HepG2 (cell line): ENCODE measurements at regions not wholly inside any gene's neighbourhood (a gene's known extent, or its start where the extent isn't known, plus 50 kb on each side); places are given as distances from the start of the nearest gene placed in this dataset.

Source experiments
- ATAC-seq: fragments of 200-7000 bp; cut with Tn5 transposase; 3 replicates; pipeline ENCODE4 v1.9.1; 2020; ENCODE audit warnings: mild to moderate bottlenecking, moderate library complexity
- BruUV-seq: library from RNA; stranded (reverse); fragments of 400-500 nt; replicated peaks from 2 replicates; lab custom pipeline; 2021; lab: Mats Ljungman, UMichigan
- CTCF ChIA-PET: fragments of 300-600 bp; formaldehyde crosslinking; extraction: SDS; loops from one replicate; lab custom pipeline; 2021; ENCODE audit warnings: low total read pairs, inconsistent platforms, low intra/inter-chr PET ratio; lab: Yijun Ruan, JAX
- POLR2A ChIA-PET: fragments of 350-600 bp; sonication (Branson Sonifier 250); formaldehyde crosslinking; loops from one replicate; lab custom pipeline; 2020; ENCODE audit warnings: antibody characterized with exemption, inconsistent platforms; lab: Yijun Ruan, JAX
- DNase-seq: peaks from one replicate; pipeline ENCODE4 v3.0.0-alpha.2; 2015; ENCODE audit warnings: low spot score
- FAIRE-seq: peaks from 3 replicates; lab custom pipeline; 2011; peaks lifted over from hg19 to GRCh38; lab: Jason Lieb, UNC
- H2AFZ ChIP-seq: one replicate; pipeline ENCODE4 v1.6.1; 2011; ENCODE audit warnings: low read length, inconsistent platforms
- H3K27ac ChIP-seq: fragments of 300-600 bp; 3 replicates; pipeline ENCODE4 v1.8.0; 2011; ENCODE audit warnings: mixed run types, mild to moderate bottlenecking, mixed read lengths, low read length, inconsistent platforms; ENCODE audit not compliant: insufficient read depth; ENCODE audit errors: extremely low read length
- H3K27me3 ChIP-seq, 2 experiments: fragments of 200-600 bp in 1 of 2; 2 replicates in 1 of 2; 3 replicates in 1 of 2; pipeline versions ENCODE4 v1.6.0 to v1.8.0; 2011; ENCODE audit warnings: low read length in 2 of 2, mild to moderate bottlenecking in 2 of 2, moderate library complexity in 2 of 2, inconsistent platforms in 1 of 2; ENCODE audit not compliant: insufficient read depth in 2 of 2, control insufficient read depth in 1 of 2
- H3K36me3 ChIP-seq, 2 experiments: fragments of 200-600 bp in 1 of 2; replicated peaks in 1 of 2; 2 replicates in 1 of 2; 3 replicates in 1 of 2; pipeline versions ENCODE4 v1.5.1 to v1.8.0; 2011; ENCODE audit warnings: low read length in 2 of 2, inconsistent platforms in 1 of 2; ENCODE audit not compliant: insufficient read depth in 2 of 2, control insufficient read depth in 1 of 2
- H3K4me1 ChIP-seq: 2 replicates; pipeline ENCODE4 v1.5.1; 2012; ENCODE audit warnings: low read length, inconsistent platforms; ENCODE audit not compliant: insufficient read depth
- H3K4me2 ChIP-seq: 2 replicates; pipeline ENCODE4 v1.6.0; 2011; ENCODE audit warnings: low read depth, low read length, inconsistent platforms
- H3K4me3 ChIP-seq, 3 experiments: fragments of 200-600 bp in 1 of 3; sonication (generic), shearing (Covaris generic) in 1 of 3; replicated peaks in 1 of 3; 2 replicates each; pipeline ENCODE4 v1.5.1; 2011 to 2016; ENCODE audit warnings: low read length in 3 of 3, inconsistent platforms in 2 of 3, low read depth in 2 of 3, mild to moderate bottlenecking in 2 of 3, control low read depth in 1 of 3, mixed read lengths in 1 of 3; ENCODE audit not compliant: insufficient read depth in 1 of 3
- H3K79me2 ChIP-seq: one replicate; pipeline ENCODE4 v1.6.1; 2011; ENCODE audit warnings: low read length, inconsistent platforms; ENCODE audit not compliant: insufficient read depth
- H3K9ac ChIP-seq: 2 replicates; pipeline ENCODE4 v1.6.0; 2011; ENCODE audit warnings: mild to moderate bottlenecking, low read depth, low read length, inconsistent platforms; ENCODE audit not compliant: insufficient read depth
- H3K9me3 ChIP-seq: 2 replicates; pipeline ENCODE4 v1.5.1; 2012; ENCODE audit warnings: mild to moderate bottlenecking, low read length
- H4K20me1 ChIP-seq: 2 replicates; pipeline ENCODE4 v1.6.0; 2011; ENCODE audit warnings: inconsistent platforms, mild to moderate bottlenecking, low read length, moderate library complexity; ENCODE audit not compliant: insufficient read depth
- AKAP8 ChIP-seq: sonication (generic); formaldehyde crosslinking; IDR thresholded peaks from 2 replicates; pipeline ENCODE4 v1.5.1; 2020; ENCODE audit warnings: mild to moderate bottlenecking, missing genetic modification reagents
- FOSL1 ChIP-seq: sonication (generic); formaldehyde crosslinking; IDR thresholded peaks from 2 replicates; pipeline ENCODE4 v1.9.0; 2021; ENCODE audit warnings: missing genetic modification reagents, borderline replicate concordance
- FOXA1 ChIP-seq, 2 experiments: fragments of 450-650 bp in 1 of 2; sonication (generic) in 1 of 2; formaldehyde crosslinking in 1 of 2; IDR thresholded peaks; 2 replicates each; pipeline versions ENCODE4 v1.4.0 to v1.6.1; 2016 to 2020; ENCODE audit warnings: missing genetic modification reagents in 1 of 2
- HCFC1 ChIP-seq: fragments of 150-350 bp; IDR thresholded peaks from 2 replicates; pipeline ENCODE4 v1.6.1; 2014; ENCODE audit warnings: low read depth, low read length
- HDAC6 ChIP-seq: fragments of 200-600 bp; sonication (generic); IDR thresholded peaks from 2 replicates; pipeline ENCODE4 v1.7.0; 2017; ENCODE audit warnings: mild to moderate bottlenecking, antibody characterized with exemption, low read length, low read depth
- KLF11 ChIP-seq: IDR thresholded peaks from 2 replicates; pipeline ENCODE4 v1.6.1; 2016; ENCODE audit warnings: missing compliant biosample characterization
- KLF16 ChIP-seq, 2 experiments: sonication (generic) in 1 of 2; formaldehyde crosslinking in 1 of 2; IDR thresholded peaks; 2 replicates each; pipeline versions ENCODE4 v1.6.1 to v1.8.0; 2016 to 2023; ENCODE audit warnings: missing genetic modification reagents in 2 of 2, missing compliant biosample characterization in 1 of 2
- MZF1 ChIP-seq: sonication (generic); formaldehyde crosslinking; IDR thresholded peaks from 2 replicates; pipeline ENCODE4 v1.8.1; 2023; ENCODE audit warnings: mild to moderate bottlenecking, missing genetic modification reagents, borderline replicate concordance
- PAF1 ChIP-seq: IDR thresholded peaks from 2 replicates; pipeline ENCODE4 v1.6.1; 2016; ENCODE audit warnings: missing genetic modification reagents, missing compliant biosample characterization
- RORA ChIP-seq: sonication (generic); formaldehyde crosslinking; IDR thresholded peaks from 2 replicates; pipeline ENCODE4 v1.5.0; 2020; ENCODE audit warnings: mild to moderate bottlenecking, missing genetic modification reagents, moderate library complexity
- U2AF1 ChIP-seq: fragments of 200-400 bp; formaldehyde crosslinking; optimal IDR thresholded peaks from 2 replicates; pipeline ENCODE3; 2017; ENCODE audit warnings: mild to moderate bottlenecking, low read depth, low read length
- ZBTB21 ChIP-seq: sonication (generic); formaldehyde crosslinking; IDR thresholded peaks from 2 replicates; pipeline ENCODE4 v1.4.0; 2020; ENCODE audit warnings: missing genetic modification reagents
- WGBS: methylation state at CpG from one replicate; pipeline ENCODE4 v1.1.6; 2017; ENCODE audit warnings: low lambda C conversion rate; 5-methylcytosine and 5-hydroxymethylcytosine counted together
- in situ Hi-C: cut with HindIII; loops from 2 replicates; pipeline ENCODE4 v1.10.0; 2017; ENCODE audit warnings: low pct_unique_long_range_greater_than_20kb; ENCODE audit not compliant: extremely low pct_ligation_motif_present
- intact Hi-C: fragments of 100-400 bp; cut with micrococcal nuclease; formaldehyde crosslinking; loops from one replicate; pipeline ENCODE4 v1.10.0; 2022; ENCODE audit not compliant: unreplicated experiment
- TF ChIP-seq, protein P1 (sequence below): sonication (generic); formaldehyde crosslinking; IDR thresholded peaks from 2 replicates; pipeline ENCODE4 v1.5.0; 2020; ENCODE audit warnings: missing genetic modification reagents

DNA sequence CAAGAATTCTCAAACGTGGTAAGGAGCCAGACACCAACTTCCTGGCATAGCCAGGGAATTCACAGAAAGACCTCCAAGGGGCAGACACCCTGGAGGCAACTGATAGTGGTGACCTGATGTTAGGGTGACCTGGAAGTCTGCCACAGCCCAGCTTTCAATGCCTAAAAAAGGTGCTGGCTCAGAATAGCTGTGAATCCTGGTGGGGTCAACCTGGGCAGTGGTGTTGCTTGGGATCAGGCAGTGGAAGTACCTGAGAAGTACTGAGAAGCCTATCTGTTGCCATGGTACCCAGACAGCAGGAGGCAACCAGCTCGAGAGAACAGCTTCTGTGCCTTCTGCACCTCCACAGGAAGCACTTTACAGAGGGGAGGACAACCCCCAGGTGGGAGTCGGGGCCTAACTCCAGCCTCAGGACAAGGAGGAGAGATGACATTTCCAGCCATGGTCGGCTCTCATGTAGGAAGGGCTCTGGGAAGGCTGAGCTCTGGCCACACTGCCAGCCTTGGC is 55.4 kb upstream of the LARS2 start:
- in situ Hi-C loops (no loop called here), intact Hi-C loops (no loop called here)
- 44% methylated on average over 2 of the region's 4 CpGs for WGBS
- no peaks in the 10 kb centered on the region for H3K79me2 ChIP-seq
- no peaks in the 10 kb centered on the region for H4K20me1 ChIP-seq
- ChIA-PET CTCF (no interaction called here), POLR2A (no interaction called here)
- no peak overlapping the region for H3K4me2 ChIP-seq
- ATAC-seq (no peak), FAIRE-seq (no peak), DNase-seq (no peak)
- BruUV-seq, result no TSS peak
- peaks cover 0 to 45% of the 10 kb centered on the region in 2 experiments; a peak in 4 of 5 replicates for H3K27me3 ChIP-seq
- no peaks in the 10 kb centered on the region for H3K9me3 ChIP-seq
- H3K27ac ChIP-seq, result no peak overlapping the region
- H3K9ac ChIP-seq, result no peak overlapping the region
- H3K4me3 ChIP-seq, result no peak overlapping the region
- H2AFZ ChIP-seq, result no peak overlapping the region
- no peaks in the 10 kb centered on the region for H3K4me1 ChIP-seq
- H3K36me3 ChIP-seq, result no peaks in the 10 kb centered on the region
- no peak for TF ChIP-seq RORA (CRISPR knock-in tag)
- TF ChIP-seq HDAC6, result no peak
- no peak for TF ChIP-seq FOSL1 (CRISPR knock-in tag)
- TF ChIP-seq, protein P1, sequence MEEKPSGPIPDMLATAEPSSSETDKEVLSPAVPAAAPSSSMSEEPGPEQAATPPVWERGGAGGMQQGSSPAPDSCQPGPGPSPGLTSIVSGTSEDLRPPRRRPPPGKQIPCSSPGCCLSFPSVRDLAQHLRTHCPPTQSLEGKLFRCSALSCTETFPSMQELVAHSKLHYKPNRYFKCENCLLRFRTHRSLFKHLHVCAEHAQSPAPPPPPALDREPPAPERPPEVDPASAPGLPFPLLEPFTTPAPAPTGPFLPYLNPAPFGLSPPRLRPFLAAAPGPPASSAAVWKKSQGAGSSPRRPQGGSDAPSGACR, result no peak
- TF ChIP-seq HCFC1, result no peak
- TF ChIP-seq KLF16 (CRISPR knock-in tag; IDR thresholded peaks at IDR 0.05), result no peak
- TF ChIP-seq U2AF1, result no peak
- no peak for TF ChIP-seq KLF11 (CRISPR knock-in tag)
- no peak for TF ChIP-seq MZF1 (CRISPR knock-in tag)
- TF ChIP-seq ZBTB21 (CRISPR knock-in tag), result no peak
- no peak for TF ChIP-seq PAF1
- no peak for TF ChIP-seq FOXA1 (IDR thresholded peaks at IDR 0.05)
- TF ChIP-seq FOXA1 (CRISPR knock-in tag; IDR thresholded peaks at IDR 0.05), result no peak
- TF ChIP-seq AKAP8 (CRISPR knock-in tag), result no peak
